H9 (cell line): ENCODE measurements at regions not wholly inside any gene's neighbourhood (a gene's known extent, or its start where the extent isn't known, plus 50 kb on each side); places are given as distances from the start of the nearest gene placed in this dataset.

Experiments
- DNase-seq: peaks from one replicate; pipeline ENCODE4 v3.0.0-alpha.2; 2017
- H2AFZ ChIP-seq: one replicate; pipeline ENCODE4 v1.6.1; 2013; ENCODE audit warnings: mild to moderate bottlenecking, low read length, control low read depth, moderate library complexity
- H2AK5ac ChIP-seq: 2 replicates; pipeline ENCODE4 v1.6.1; 2013; ENCODE audit warnings: low read length, control low read depth, mixed read lengths; ENCODE audit not compliant: insufficient read length
- H2BK120ac ChIP-seq: one replicate; pipeline ENCODE4 v1.6.1; 2013; ENCODE audit warnings: low read depth, mild to moderate bottlenecking, low read length, control low read depth, inconsistent platforms; ENCODE audit not compliant: poor library complexity, severe bottlenecking
- H2BK12ac ChIP-seq: 2 replicates; pipeline ENCODE4 v1.6.1; 2013; ENCODE audit warnings: low read length, control low read depth, mixed read lengths, low read depth; ENCODE audit not compliant: insufficient read length
- H2BK15ac ChIP-seq: 2 replicates; pipeline ENCODE4 v1.6.1; 2013; ENCODE audit warnings: low read depth, low read length, control low read depth
- H2BK20ac ChIP-seq: one replicate; pipeline ENCODE4 v1.6.1; 2013; ENCODE audit warnings: low read depth, mild to moderate bottlenecking, low read length, control low read depth, inconsistent platforms; ENCODE audit not compliant: poor library complexity, severe bottlenecking
- H2BK5ac ChIP-seq: 2 replicates; pipeline ENCODE4 v1.6.1; 2013; ENCODE audit warnings: low read length, control low read depth, mixed read lengths; ENCODE audit not compliant: insufficient read length
- H3K14ac ChIP-seq: 2 replicates; pipeline ENCODE4 v1.6.1; 2013; ENCODE audit warnings: low read length, control low read depth; ENCODE audit not compliant: insufficient read depth
- H3K18ac ChIP-seq: 2 replicates; pipeline ENCODE4 v1.6.1; 2013; ENCODE audit warnings: low read depth, mild to moderate bottlenecking, mixed read lengths, low read length, control low read depth; ENCODE audit not compliant: insufficient read length
- H3K23ac ChIP-seq: 2 replicates; pipeline ENCODE4 v1.6.1; 2013; ENCODE audit warnings: low read length, control low read depth, mixed read lengths, low read depth; ENCODE audit not compliant: insufficient read length
- H3K23me2 ChIP-seq: 2 replicates; pipeline ENCODE4 v1.6.1; 2013; ENCODE audit warnings: low read depth, mild to moderate bottlenecking, mixed read lengths, low read length, control low read depth; ENCODE audit not compliant: insufficient read length, poor library complexity, severe bottlenecking
- H3K27ac ChIP-seq: 2 replicates; pipeline ENCODE4 v1.5.1; 2013; ENCODE audit warnings: low read length, control low read depth, mixed read lengths, low read depth; ENCODE audit not compliant: insufficient read length
- H3K27me3 ChIP-seq: 2 replicates; pipeline ENCODE4 v1.6.1; 2013; ENCODE audit warnings: low read length, control low read depth, inconsistent platforms; ENCODE audit not compliant: insufficient read depth
- H3K4ac ChIP-seq: 2 replicates; pipeline ENCODE4 v1.6.1; 2013; ENCODE audit warnings: low read depth, mild to moderate bottlenecking, control low read depth, inconsistent platforms, low read length, moderate library complexity
- H3K4me1 ChIP-seq: 2 replicates; pipeline ENCODE4 v1.6.1; 2013; ENCODE audit warnings: low read length, control low read depth, inconsistent platforms; ENCODE audit not compliant: insufficient read depth
- H3K4me2 ChIP-seq: 2 replicates; pipeline ENCODE4 v1.6.1; 2013; ENCODE audit warnings: low read length, control low read depth, mixed read lengths; ENCODE audit not compliant: insufficient read length, insufficient read depth
- H3K56ac ChIP-seq: 2 replicates; pipeline ENCODE4 v1.6.1; 2013; ENCODE audit warnings: low read depth, mild to moderate bottlenecking, mixed read lengths, low read length, control low read depth; ENCODE audit not compliant: insufficient read length
- H3K79me1 ChIP-seq: 2 replicates; pipeline ENCODE4 v1.6.1; 2013; ENCODE audit warnings: low read depth, mild to moderate bottlenecking, moderate library complexity, low read length, control low read depth, inconsistent platforms; ENCODE audit not compliant: insufficient read depth, poor library complexity, severe bottlenecking
- H3K79me2 ChIP-seq: 2 replicates; pipeline ENCODE4 v1.6.1; 2013; ENCODE audit warnings: low read length, control low read depth, inconsistent platforms; ENCODE audit not compliant: insufficient read depth
- H3K9ac ChIP-seq: 2 replicates; pipeline ENCODE4 v1.6.1; 2013; ENCODE audit warnings: low read length, control low read depth, mixed read lengths; ENCODE audit not compliant: insufficient read length; ENCODE audit errors: extremely low read depth
- H3K9me3 ChIP-seq: one replicate; pipeline ENCODE4 v1.6.1; 2013; ENCODE audit warnings: low read depth, low read length, inconsistent platforms; ENCODE audit not compliant: control insufficient read depth
- H3T11ph ChIP-seq: one replicate; pipeline ENCODE4 v1.6.1; 2013; ENCODE audit warnings: mild to moderate bottlenecking, low read length, control low read depth, inconsistent platforms
- H4K20me1 ChIP-seq: one replicate; pipeline ENCODE4 v1.6.1; 2013; ENCODE audit not compliant: control insufficient read depth, insufficient read length, insufficient read depth
- H4K5ac ChIP-seq: 2 replicates; pipeline ENCODE4 v1.6.1; 2013; ENCODE audit warnings: low read depth, mild to moderate bottlenecking, mixed read lengths, low read length, control low read depth; ENCODE audit not compliant: insufficient read length
- H4K8ac ChIP-seq: replicated peaks from 2 replicates; pipeline ENCODE4 v1.6.1; 2013; ENCODE audit warnings: low read length, control low read depth, mixed read lengths, low read depth; ENCODE audit not compliant: insufficient read length
- H4K91ac ChIP-seq: 2 replicates; pipeline ENCODE4 v1.6.1; 2013; ENCODE audit warnings: low read depth, mild to moderate bottlenecking, moderate library complexity, mixed read lengths, low read length, control low read depth; ENCODE audit not compliant: insufficient read length
- H3K27ac Mint-ChIP-seq, 3 experiments: 2 replicates in 2 of 3; 3 replicates in 1 of 3; pipeline ENCODE4 v1.8.0; 2020 to 2021; ENCODE audit warnings: mixed read lengths in 3 of 3, mild to moderate bottlenecking in 1 of 3, moderate library complexity in 1 of 3
- H3K27me3 Mint-ChIP-seq: 2 replicates; pipeline ENCODE4 v1.8.0; 2021; ENCODE audit warnings: low read depth, mild to moderate bottlenecking, moderate library complexity, mixed read lengths
- H3K36me3 Mint-ChIP-seq, 3 experiments: 2 replicates in 2 of 3; 3 replicates in 1 of 3; pipeline ENCODE4 v1.8.0; 2020 to 2021; ENCODE audit warnings: low read depth in 3 of 3, mixed read lengths in 3 of 3; ENCODE audit not compliant: insufficient read depth in 1 of 3
- H3K4me1 Mint-ChIP-seq, 2 experiments: 2 replicates each; pipeline ENCODE4 v1.8.0; 2020; ENCODE audit warnings: mixed read lengths in 2 of 2
- H3K4me3 Mint-ChIP-seq, 2 experiments: 2 replicates in 1 of 2; 3 replicates in 1 of 2; pipeline ENCODE4 v1.8.0; 2020 to 2021; ENCODE audit warnings: mild to moderate bottlenecking in 2 of 2, mixed read lengths in 2 of 2, moderate library complexity in 1 of 2
- H3K9me3 Mint-ChIP-seq, 2 experiments: 2 replicates in 1 of 2; 3 replicates in 1 of 2; pipeline ENCODE4 v1.8.0; 2020; ENCODE audit warnings: mild to moderate bottlenecking in 2 of 2, mixed read lengths in 2 of 2, moderate library complexity in 1 of 2
- WGBS: extraction: QIAGEN DNeasy Blood & Tissue Kit; methylation state at CpG from one replicate; pipeline ENCODE4 v1.1.7; 2013; ENCODE audit warnings: missing lambda C conversion rate, low lambda C conversion rate, mixed read lengths; ENCODE audit not compliant: insufficient read length; ENCODE audit errors: extremely low coverage; 5-methylcytosine and 5-hydroxymethylcytosine counted together
- TF ChIP-seq, protein P1 (sequence below): fragments of 200-600 bp; sonication (generic); conservative IDR thresholded peaks from 3 replicates; pipeline ENCODE4 v1.8.0; 2021; ENCODE audit warnings: antibody characterized with exemption, mild to moderate bottlenecking

DNA sequence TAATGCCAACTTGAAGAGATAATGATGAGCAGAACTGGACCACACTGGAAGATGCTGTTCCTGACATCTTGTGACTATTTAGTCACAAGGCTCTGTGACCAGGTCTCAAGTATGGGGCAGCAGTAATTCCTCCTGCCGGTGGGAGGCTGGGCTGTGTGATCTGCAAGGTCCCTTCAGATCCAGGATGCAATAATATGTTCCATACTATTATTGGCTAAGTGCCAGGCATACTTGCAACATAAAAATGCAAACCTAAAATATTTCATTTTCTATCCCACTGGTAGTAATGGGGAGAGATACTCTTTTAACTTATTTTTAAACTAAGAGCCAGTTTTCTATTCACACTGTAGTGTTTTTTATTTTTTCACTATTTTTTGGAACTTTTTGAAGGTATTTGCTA lies 171.5 kb downstream of the CYP26A1 start:
- no peak overlapping the region for H3K9ac ChIP-seq
- no peak overlapping the region for H3T11ph ChIP-seq
- no peak overlapping the region for H3K4me2 ChIP-seq
- no peak overlapping the region for H3K4ac ChIP-seq
- H3K36me3 Mint-ChIP-seq = peaks cover 0 to 2% (median 0%) of the 10 kb centered on the region in 3 experiments; a peak in 2 of 7 replicates
- no peak for DNase-seq
- H3K79me1 ChIP-seq = no peaks in the 10 kb centered on the region
- H3K27me3 Mint-ChIP-seq = no peaks in the 10 kb centered on the region; the same call in none of the 2 replicates
- H2AK5ac ChIP-seq = no peak overlapping the region
- H2BK20ac ChIP-seq = no peak overlapping the region
- no CpG with 5 or more reads among the region's 1 CpG for WGBS
- H2AFZ ChIP-seq = no peak overlapping the region
- no peaks in the 10 kb centered on the region for H3K9me3 ChIP-seq
- H3K18ac ChIP-seq = no peak overlapping the region
- H3K4me1 ChIP-seq = no peaks in the 10 kb centered on the region; the same call in 1 of the 2 replicates
- H3K56ac ChIP-seq = no peak overlapping the region
- H3K9me3 Mint-ChIP-seq = no peaks in the 10 kb centered on the region
- no peak overlapping the region for H3K27ac ChIP-seq
- TF ChIP-seq, protein P1, sequence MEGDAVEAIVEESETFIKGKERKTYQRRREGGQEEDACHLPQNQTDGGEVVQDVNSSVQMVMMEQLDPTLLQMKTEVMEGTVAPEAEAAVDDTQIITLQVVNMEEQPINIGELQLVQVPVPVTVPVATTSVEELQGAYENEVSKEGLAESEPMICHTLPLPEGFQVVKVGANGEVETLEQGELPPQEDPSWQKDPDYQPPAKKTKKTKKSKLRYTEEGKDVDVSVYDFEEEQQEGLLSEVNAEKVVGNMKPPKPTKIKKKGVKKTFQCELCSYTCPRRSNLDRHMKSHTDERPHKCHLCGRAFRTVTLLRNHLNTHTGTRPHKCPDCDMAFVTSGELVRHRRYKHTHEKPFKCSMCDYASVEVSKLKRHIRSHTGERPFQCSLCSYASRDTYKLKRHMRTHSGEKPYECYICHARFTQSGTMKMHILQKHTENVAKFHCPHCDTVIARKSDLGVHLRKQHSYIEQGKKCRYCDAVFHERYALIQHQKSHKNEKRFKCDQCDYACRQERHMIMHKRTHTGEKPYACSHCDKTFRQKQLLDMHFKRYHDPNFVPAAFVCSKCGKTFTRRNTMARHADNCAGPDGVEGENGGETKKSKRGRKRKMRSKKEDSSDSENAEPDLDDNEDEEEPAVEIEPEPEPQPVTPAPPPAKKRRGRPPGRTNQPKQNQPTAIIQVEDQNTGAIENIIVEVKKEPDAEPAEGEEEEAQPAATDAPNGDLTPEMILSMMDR = no peak
- H4K5ac ChIP-seq = no peak overlapping the region
- H2BK12ac ChIP-seq = no peak overlapping the region
- peaks cover 12 to 15% of the 10 kb centered on the region in 2 experiments for H3K4me1 Mint-ChIP-seq
- no peak overlapping the region for H3K27ac Mint-ChIP-seq
- no peaks in the 10 kb centered on the region for H4K20me1 ChIP-seq
- no peak overlapping the region for H2BK5ac ChIP-seq
- H3K79me2 ChIP-seq = no peaks in the 10 kb centered on the region
- H3K4me3 Mint-ChIP-seq = no peak overlapping the region
- H3K23me2 ChIP-seq = no peaks in the 10 kb centered on the region
- no peak overlapping the region for H4K91ac ChIP-seq
- H3K23ac ChIP-seq = no peak overlapping the region
- H2BK15ac ChIP-seq = no peak overlapping the region
- H3K27me3 ChIP-seq = no peaks in the 10 kb centered on the region
- no peak overlapping the region for H3K14ac ChIP-seq
- H4K8ac ChIP-seq = no peak overlapping the region
- no peak overlapping the region for H2BK120ac ChIP-seq
